ENCODE measurements at regions not wholly inside any gene's neighbourhood (a gene's known extent, or its start where the extent isn't known, plus 50 kb on each side); places are given as distances from the start of the nearest gene placed in this dataset.

DNA sequence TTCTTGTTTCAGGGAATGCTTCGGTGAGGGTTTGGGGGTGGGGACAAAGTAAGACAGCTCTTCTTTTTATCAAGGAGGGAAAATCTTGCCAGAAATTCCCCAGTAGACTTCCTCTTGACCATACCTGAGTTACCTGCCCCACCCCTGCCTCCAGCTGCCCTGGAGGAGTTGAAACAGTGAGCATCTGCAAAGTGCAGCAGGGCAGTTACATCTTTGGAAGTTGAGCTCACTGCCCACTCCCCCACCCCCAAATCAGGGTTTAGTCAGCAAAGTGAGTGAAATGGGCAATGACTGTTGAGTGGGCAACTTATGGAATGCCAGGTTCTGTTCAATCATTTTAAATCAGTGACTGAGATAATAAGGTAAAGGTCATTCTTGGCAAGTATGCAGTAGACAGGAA, 98.8 kb downstream of the BANF2 start:
- TF ChIP-seq CTCF (IDR thresholded peaks at IDR 0.05; ENCODE audit: insufficient read depth, low read depth, low read length), result no peak
- no peak for TF ChIP-seq EZH2 (IDR thresholded peaks at IDR 0.05; ENCODE audit: insufficient read depth, low read length)
